Chondrocyte (in vitro differentiated cells): ENCODE measurements at regions not wholly inside any gene's neighbourhood (a gene's known extent, or its start where the extent isn't known, plus 50 kb on each side); places are given as distances from the start of the nearest gene placed in this dataset.
A peak's percentile ranks its signal among the peaks of the same experiment; 100 is the strongest.

Experiments
- DNase-seq: peaks from one replicate; pipeline ENCODE4 v3.0.0; 2021; ENCODE audit warnings: mixed read lengths, low spot score
- H3K27ac Mint-ChIP-seq: one replicate; pipeline ENCODE4 v1.8.0; 2021; ENCODE audit warnings: mild to moderate bottlenecking, moderate library complexity, mixed read lengths; ENCODE audit not compliant: unreplicated experiment
- H3K27me3 Mint-ChIP-seq: 2 replicates; pipeline ENCODE4 v1.8.0; 2021; ENCODE audit warnings: low read depth, mixed read lengths
- H3K36me3 Mint-ChIP-seq: 2 replicates; pipeline ENCODE4 v1.8.0; 2021; ENCODE audit warnings: low read depth, mixed read lengths
- H3K4me1 Mint-ChIP-seq: 2 replicates; pipeline ENCODE4 v1.8.0; 2021; ENCODE audit warnings: low read depth, mild to moderate bottlenecking, mixed read lengths
- H3K4me3 Mint-ChIP-seq: one replicate; pipeline ENCODE4 v1.8.0; 2021; ENCODE audit warnings: mild to moderate bottlenecking, moderate library complexity, mixed read lengths; ENCODE audit not compliant: unreplicated experiment
- H3K9me3 Mint-ChIP-seq: 2 replicates; pipeline ENCODE4 v1.8.0; 2021; ENCODE audit warnings: low read depth, mixed read lengths
- TF ChIP-seq, protein P1 (sequence below): fragments of 200-600 bp; sonication (generic); IDR thresholded peaks from 2 replicates; pipeline ENCODE4 v1.5.0; 2021; ENCODE audit warnings: antibody characterized with exemption, mild to moderate bottlenecking, moderate library complexity

- H3K9me3 Mint-ChIP-seq = no peaks in the 10 kb centered on the region
These were observed 1163.5 kb downstream of the ARAP2 start for GRCh38 chr4:35080799-35081198.

GRCh38 chr4:35087218-35087617 is 1157.1 kb downstream of the ARAP2 start:
- TF ChIP-seq, protein P1, sequence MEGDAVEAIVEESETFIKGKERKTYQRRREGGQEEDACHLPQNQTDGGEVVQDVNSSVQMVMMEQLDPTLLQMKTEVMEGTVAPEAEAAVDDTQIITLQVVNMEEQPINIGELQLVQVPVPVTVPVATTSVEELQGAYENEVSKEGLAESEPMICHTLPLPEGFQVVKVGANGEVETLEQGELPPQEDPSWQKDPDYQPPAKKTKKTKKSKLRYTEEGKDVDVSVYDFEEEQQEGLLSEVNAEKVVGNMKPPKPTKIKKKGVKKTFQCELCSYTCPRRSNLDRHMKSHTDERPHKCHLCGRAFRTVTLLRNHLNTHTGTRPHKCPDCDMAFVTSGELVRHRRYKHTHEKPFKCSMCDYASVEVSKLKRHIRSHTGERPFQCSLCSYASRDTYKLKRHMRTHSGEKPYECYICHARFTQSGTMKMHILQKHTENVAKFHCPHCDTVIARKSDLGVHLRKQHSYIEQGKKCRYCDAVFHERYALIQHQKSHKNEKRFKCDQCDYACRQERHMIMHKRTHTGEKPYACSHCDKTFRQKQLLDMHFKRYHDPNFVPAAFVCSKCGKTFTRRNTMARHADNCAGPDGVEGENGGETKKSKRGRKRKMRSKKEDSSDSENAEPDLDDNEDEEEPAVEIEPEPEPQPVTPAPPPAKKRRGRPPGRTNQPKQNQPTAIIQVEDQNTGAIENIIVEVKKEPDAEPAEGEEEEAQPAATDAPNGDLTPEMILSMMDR = no peak
- H3K9me3 Mint-ChIP-seq = no peaks in the 10 kb centered on the region
- H3K36me3 Mint-ChIP-seq = no peaks in the 10 kb centered on the region
- no peak for DNase-seq
- no peak overlapping the region for H3K27ac Mint-ChIP-seq
- H3K4me1 Mint-ChIP-seq = no peaks in the 10 kb centered on the region
- no peak overlapping the region for H3K4me3 Mint-ChIP-seq
- H3K27me3 Mint-ChIP-seq = peaks cover 4% of the 10 kb centered on the region

More at GRCh38 chr4:35080799-35081198, 1163.5 kb downstream of the ARAP2 start:
- TF ChIP-seq, protein P1 = no peak
- no peak overlapping the region for H3K4me3 Mint-ChIP-seq
- no peaks in the 10 kb centered on the region for H3K4me1 Mint-ChIP-seq
- no peaks in the 10 kb centered on the region for H3K27me3 Mint-ChIP-seq
- no peak for DNase-seq
- no peak overlapping the region for H3K27ac Mint-ChIP-seq
- no peaks in the 10 kb centered on the region for H3K36me3 Mint-ChIP-seq

DNA sequence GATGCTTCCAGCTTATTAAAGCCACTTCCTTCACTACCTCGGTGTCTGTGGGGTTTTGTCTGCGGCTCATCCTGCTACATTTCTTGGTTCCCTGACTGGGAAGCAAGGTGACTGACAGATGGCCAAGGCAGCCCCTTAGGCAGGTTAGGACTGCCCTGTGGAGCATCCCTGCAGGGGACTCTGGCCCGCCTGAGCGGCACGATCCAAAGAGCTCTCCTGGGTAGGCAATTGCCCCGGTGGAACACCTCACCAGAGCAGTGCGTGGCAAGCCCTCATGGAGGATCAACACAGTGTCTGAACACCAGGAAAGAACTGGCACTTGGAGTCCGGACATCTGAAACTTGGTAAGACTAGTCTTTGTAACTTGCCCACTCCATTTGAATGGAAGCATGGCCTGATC is 1143.4 kb downstream of the ARAP2 start:
- Mint-ChIP-seq H3K4me3 (no peak overlapping the region), H3K36me3 (no peaks in the 10 kb centered on the region), H3K4me1 (no peaks in the 10 kb centered on the region), H3K27me3 (no peaks in the 10 kb centered on the region), H3K27ac (no peak overlapping the region), H3K9me3 (peaks cover 5% of the 10 kb centered on the region)
- DNase-seq = peak; percentile 93
- TF ChIP-seq, protein P1 = no peak

DNA sequence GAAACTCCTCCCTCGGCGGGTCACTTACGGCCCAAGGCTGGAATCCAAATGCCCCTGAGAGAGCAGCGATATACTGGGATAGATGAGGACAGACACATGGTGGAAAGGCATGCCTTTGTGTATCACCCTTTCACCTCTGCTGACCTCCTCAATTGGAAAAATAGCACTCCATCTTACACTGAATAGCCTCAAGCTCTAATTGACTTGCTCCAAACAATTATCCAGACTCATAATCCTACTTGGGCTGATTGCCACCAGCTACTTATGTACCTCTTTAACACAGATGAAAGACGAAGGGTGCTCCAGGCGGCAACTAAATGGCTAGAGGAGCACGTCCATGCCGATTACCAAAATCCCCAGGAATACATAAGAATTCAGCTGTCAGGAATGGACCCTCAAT is 1142.2 kb downstream of the ARAP2 start:
- Mint-ChIP-seq H3K36me3 (no peaks in the 10 kb centered on the region), H3K4me1 (no peaks in the 10 kb centered on the region), H3K27me3 (no peaks in the 10 kb centered on the region), H3K9me3 (peaks cover 5% of the 10 kb centered on the region), H3K4me3 (no peak overlapping the region), H3K27ac (no peak overlapping the region)
- no peak for DNase-seq
- TF ChIP-seq, protein P1 = no peak

DNA sequence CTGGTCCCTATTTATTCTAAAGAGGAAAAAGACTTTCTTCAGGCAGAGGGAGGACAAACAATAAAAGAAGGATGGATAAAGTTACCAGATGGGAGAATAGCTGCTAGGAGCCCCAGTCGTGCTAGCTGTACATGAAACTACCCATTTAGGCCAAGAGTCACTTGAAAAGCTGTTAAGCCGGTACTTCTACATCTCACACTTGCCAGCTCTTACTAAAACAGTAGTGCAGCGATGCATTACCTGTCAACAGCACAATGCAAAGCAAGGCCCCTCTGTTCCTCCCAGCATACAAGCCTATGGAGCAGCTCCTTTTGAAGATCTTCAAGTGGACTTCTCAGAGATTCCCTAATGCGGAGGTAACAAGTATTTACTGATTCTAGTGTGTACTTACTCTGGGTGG is 1138.8 kb downstream of the ARAP2 start:
- H3K36me3 Mint-ChIP-seq = no peaks in the 10 kb centered on the region
- no peak for DNase-seq
- H3K4me1 Mint-ChIP-seq = no peaks in the 10 kb centered on the region
- no peaks in the 10 kb centered on the region for H3K27me3 Mint-ChIP-seq
- H3K9me3 Mint-ChIP-seq = peaks cover 13% of the 10 kb centered on the region
- H3K27ac Mint-ChIP-seq = no peak overlapping the region
- H3K4me3 Mint-ChIP-seq = no peak overlapping the region
- TF ChIP-seq, protein P1 = no peak
